ENCODE measurements at regions not wholly inside any gene's neighbourhood (a gene's known extent, or its start where the extent isn't known, plus 50 kb on each side); places are given as distances from the start of the nearest gene placed in this dataset.

DNA sequence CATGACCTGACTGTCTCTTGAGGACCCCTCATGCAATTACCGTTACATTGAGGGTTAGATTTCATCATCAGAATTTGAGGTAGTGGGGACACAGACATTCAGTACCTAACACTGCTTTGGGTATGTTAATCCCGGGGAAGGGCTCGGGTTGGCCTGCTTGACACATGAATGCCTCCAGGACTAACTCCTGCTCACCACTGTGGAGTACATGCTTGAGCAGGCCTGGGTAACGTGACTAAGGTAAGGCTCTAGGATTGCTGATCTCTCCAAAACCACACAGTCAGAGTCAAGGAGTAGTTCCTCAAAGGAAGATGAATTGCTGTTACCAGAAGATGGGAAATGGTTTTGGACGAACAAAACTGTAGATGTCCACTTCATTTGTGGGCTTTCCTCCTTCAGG is 376.3 kb upstream of the ZNF462 start:
- TF ChIP-seq POLR2A (IDR thresholded peaks at IDR 0.05; ENCODE audit: low read depth, low read length), result no peak
- TF ChIP-seq, protein P1, sequence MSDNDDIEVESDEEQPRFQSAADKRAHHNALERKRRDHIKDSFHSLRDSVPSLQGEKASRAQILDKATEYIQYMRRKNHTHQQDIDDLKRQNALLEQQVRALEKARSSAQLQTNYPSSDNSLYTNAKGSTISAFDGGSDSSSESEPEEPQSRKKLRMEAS (IDR thresholded peaks at IDR 0.05; ENCODE audit: insufficient read depth, insufficient read length), result no peak
- TF ChIP-seq, protein P2, sequence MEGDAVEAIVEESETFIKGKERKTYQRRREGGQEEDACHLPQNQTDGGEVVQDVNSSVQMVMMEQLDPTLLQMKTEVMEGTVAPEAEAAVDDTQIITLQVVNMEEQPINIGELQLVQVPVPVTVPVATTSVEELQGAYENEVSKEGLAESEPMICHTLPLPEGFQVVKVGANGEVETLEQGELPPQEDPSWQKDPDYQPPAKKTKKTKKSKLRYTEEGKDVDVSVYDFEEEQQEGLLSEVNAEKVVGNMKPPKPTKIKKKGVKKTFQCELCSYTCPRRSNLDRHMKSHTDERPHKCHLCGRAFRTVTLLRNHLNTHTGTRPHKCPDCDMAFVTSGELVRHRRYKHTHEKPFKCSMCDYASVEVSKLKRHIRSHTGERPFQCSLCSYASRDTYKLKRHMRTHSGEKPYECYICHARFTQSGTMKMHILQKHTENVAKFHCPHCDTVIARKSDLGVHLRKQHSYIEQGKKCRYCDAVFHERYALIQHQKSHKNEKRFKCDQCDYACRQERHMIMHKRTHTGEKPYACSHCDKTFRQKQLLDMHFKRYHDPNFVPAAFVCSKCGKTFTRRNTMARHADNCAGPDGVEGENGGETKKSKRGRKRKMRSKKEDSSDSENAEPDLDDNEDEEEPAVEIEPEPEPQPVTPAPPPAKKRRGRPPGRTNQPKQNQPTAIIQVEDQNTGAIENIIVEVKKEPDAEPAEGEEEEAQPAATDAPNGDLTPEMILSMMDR (IDR thresholded peaks at IDR 0.05; ENCODE audit: extremely low read depth in 1 of 2, insufficient read depth in 1 of 2, low read depth in 1 of 2, low read length in 2 of 2), result no peak
